SK-N-SH treated with all-trans-retinoic acid at 6 μM for 48 hours (cell line): ENCODE measurements at regions not wholly inside any gene's neighbourhood (a gene's known extent, or its start where the extent isn't known, plus 50 kb on each side); places are given as distances from the start of the nearest gene placed in this dataset.

Source experiments
- ATAC-seq: fragments of 200-7000 bp; cut with Tn5 transposase; 3 replicates; pipeline ENCODE4 v1.9.1; 2020; ENCODE audit warnings: mild to moderate bottlenecking, moderate library complexity
- ARNTL ChIP-seq: fragments of 450-650 bp; formaldehyde crosslinking; IDR thresholded peaks from 2 replicates; pipeline ENCODE4 v1.5.0; 2020; ENCODE audit warnings: low read depth, mild to moderate bottlenecking, moderate library complexity, borderline replicate concordance
- BACH2 ChIP-seq: fragments of 250-450 bp; sonication (Bioruptor Pico); IDR thresholded peaks from 2 replicates; pipeline ENCODE4 v1.9.0; 2021; ENCODE audit warnings: mild to moderate bottlenecking, borderline replicate concordance
- CREB5 ChIP-seq: fragments of 250-450 bp; sonication (Bioruptor Pico); IDR thresholded peaks from 2 replicates; pipeline ENCODE4 v1.5.1; 2020; ENCODE audit warnings: low read depth, mild to moderate bottlenecking, moderate library complexity
- CSRNP3 ChIP-seq: fragments of 250-450 bp; sonication (Bioruptor Pico); IDR thresholded peaks from 2 replicates; pipeline ENCODE4 v1.5.1; 2021; ENCODE audit warnings: mild to moderate bottlenecking, moderate library complexity
- ESRRG ChIP-seq: fragments of 250-450 bp; sonication (Bioruptor Pico); IDR thresholded peaks from 2 replicates; pipeline ENCODE4 v1.6.1; 2021; ENCODE audit warnings: mild to moderate bottlenecking
- GLIS3 ChIP-seq: fragments of 250-450 bp; sonication (Bioruptor Pico); IDR thresholded peaks from 2 replicates; pipeline ENCODE4 v1.5.0; 2020; ENCODE audit warnings: mild to moderate bottlenecking, moderate library complexity
- ISL1 ChIP-seq: fragments of 250-450 bp; sonication (Bioruptor Pico); IDR thresholded peaks from 2 replicates; pipeline ENCODE4 v2.1.2; 2022; ENCODE audit warnings: mild to moderate bottlenecking, moderate library complexity
- OSR1 ChIP-seq: fragments of 250-450 bp; sonication (Bioruptor Pico); IDR thresholded peaks from 2 replicates; pipeline ENCODE4 v1.8.0; 2022; ENCODE audit warnings: moderate library complexity, mild to moderate bottlenecking, inconsistent platforms
- POU6F1 ChIP-seq: fragments of 250-450 bp; sonication (Bioruptor Pico); IDR thresholded peaks from 2 replicates; pipeline ENCODE4 v1.8.0; 2021; ENCODE audit warnings: low read depth, mild to moderate bottlenecking, moderate library complexity, borderline replicate concordance
- PPARA ChIP-seq: fragments of 250-450 bp; sonication (Bioruptor Pico); IDR thresholded peaks from 2 replicates; pipeline ENCODE4 v1.5.0; 2020; ENCODE audit warnings: mild to moderate bottlenecking, borderline replicate concordance
- RARB ChIP-seq: fragments of 250-450 bp; sonication (Bioruptor Pico); IDR thresholded peaks from 2 replicates; pipeline ENCODE4 v1.8.0; 2021; ENCODE audit warnings: mild to moderate bottlenecking, moderate library complexity
- TCF4 ChIP-seq: fragments of 250-450 bp; sonication (Bioruptor Pico); IDR thresholded peaks from 2 replicates; pipeline ENCODE4 v1.8.0; 2021; ENCODE audit warnings: mild to moderate bottlenecking, moderate library complexity, borderline replicate concordance
- TOX ChIP-seq: fragments of 250-450 bp; sonication (Bioruptor Pico); IDR thresholded peaks from 2 replicates; pipeline ENCODE4 v1.8.0; 2021; ENCODE audit warnings: mild to moderate bottlenecking, moderate library complexity, borderline replicate concordance
- ZC3H10 ChIP-seq: fragments of 250-450 bp; sonication (Bioruptor Pico); IDR thresholded peaks from 2 replicates; pipeline ENCODE4 v1.5.1; 2021; ENCODE audit warnings: mild to moderate bottlenecking, moderate library complexity
- ZFP3 ChIP-seq: fragments of 250-450 bp; sonication (Bioruptor Pico); IDR thresholded peaks from 2 replicates; pipeline ENCODE4 v1.5.0; 2020; ENCODE audit warnings: mild to moderate bottlenecking, moderate library complexity
- ZFP30 ChIP-seq: fragments of 450-650 bp; formaldehyde crosslinking; IDR thresholded peaks from 2 replicates; pipeline ENCODE4 v1.5.0; 2022; ENCODE audit warnings: mild to moderate bottlenecking, moderate library complexity
- ZNF565 ChIP-seq: fragments of 450-650 bp; formaldehyde crosslinking; conservative IDR thresholded peaks from 2 replicates; pipeline ENCODE4 v1.5.0; 2020; ENCODE audit warnings: low read depth, mild to moderate bottlenecking, moderate library complexity
- ZNF8 ChIP-seq: fragments of 450-650 bp; formaldehyde crosslinking; IDR thresholded peaks from 2 replicates; pipeline ENCODE4 v1.5.0; 2020; ENCODE audit warnings: mild to moderate bottlenecking, moderate library complexity
- TF ChIP-seq, protein P1 (sequence below): fragments of 250-450 bp; sonication (Bioruptor Pico); IDR thresholded peaks from 2 replicates; pipeline ENCODE4 v1.8.0; 2020; ENCODE audit warnings: mild to moderate bottlenecking, moderate library complexity, borderline replicate concordance
- TF ChIP-seq, protein P2 (sequence below): fragments of 250-450 bp; sonication (Bioruptor Pico); IDR thresholded peaks from 2 replicates; pipeline ENCODE4 v1.5.0; 2020; ENCODE audit warnings: mild to moderate bottlenecking, moderate library complexity

DNA sequence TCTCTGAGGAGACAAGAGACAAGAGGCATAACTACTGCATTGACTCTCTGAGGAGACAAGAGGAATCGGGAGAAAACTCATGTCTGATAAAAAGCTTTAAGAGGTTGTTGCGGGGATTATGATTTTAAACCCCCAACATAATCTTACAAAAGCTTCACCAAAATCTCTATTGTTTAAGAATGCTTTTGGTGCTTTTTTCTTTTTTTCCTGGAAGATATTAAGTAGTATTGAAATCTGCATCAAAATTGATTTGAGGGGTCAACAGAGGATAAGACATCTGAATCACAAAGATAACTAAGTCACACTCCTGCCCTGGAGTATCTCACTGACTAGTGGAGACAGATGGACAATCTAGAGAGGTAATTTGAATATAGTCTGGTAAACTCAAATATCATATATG lies 115.6 kb upstream of the MROH9 start:
- ATAC-seq, result no peak
- TF ChIP-seq ZNF565 (CRISPR knock-in tag), result no peak
- no peak for TF ChIP-seq RARB (CRISPR knock-in tag)
- TF ChIP-seq ZFP3 (CRISPR knock-in tag), result no peak
- no peak for TF ChIP-seq TCF4 (CRISPR knock-in tag)
- TF ChIP-seq CREB5 (CRISPR knock-in tag), result no peak
- TF ChIP-seq ZC3H10 (CRISPR knock-in tag), result no peak
- TF ChIP-seq PPARA (CRISPR knock-in tag), result no peak
- TF ChIP-seq GLIS3, result no peak

DNA sequence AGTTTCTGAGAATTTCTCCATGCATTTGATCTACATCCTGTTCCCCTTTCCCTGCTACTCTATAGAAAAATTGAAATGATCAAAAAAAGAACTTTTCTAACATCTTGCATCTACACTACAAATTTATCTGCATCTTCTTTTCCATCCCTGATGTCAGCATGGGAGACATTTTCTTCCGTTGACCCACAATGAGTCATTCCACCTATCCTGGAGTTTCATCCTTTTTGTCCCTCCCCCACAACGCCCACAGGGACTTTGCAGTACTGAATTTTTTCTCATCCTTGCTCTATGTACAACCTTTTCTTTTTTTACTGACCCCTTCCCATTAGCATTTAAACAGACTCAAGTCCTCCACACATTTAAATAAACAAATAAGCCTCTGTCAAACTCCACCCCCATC lies 112.2 kb upstream of the MROH9 start:
- no peak for TF ChIP-seq RARB (CRISPR knock-in tag)
- no peak for TF ChIP-seq POU6F1 (CRISPR knock-in tag)
- TF ChIP-seq GLIS3, result no peak
- ATAC-seq, result 0 out of 3 replicates have a peak, but pooled peaks have one; percentile 14

DNA sequence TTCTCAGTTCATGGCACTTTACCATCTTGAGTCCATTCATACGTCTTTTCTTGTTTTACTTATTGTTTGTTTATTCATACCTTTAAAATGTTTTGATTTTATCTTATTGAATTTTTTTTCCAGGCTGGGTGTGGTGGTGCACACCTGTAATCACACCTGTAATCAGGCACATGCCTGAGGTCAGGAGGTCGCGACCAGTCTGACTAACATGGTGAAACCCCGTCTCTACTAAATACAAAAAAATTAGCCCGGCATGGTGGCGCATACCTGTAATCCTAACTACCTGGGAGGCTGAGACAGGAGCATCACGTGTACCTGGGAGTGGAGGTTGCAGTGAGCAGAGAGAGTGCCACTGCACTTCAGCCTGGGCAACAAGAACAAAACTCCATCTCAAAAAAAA lies 104.1 kb upstream of the MROH9 start:
- no peak for ATAC-seq
- TF ChIP-seq ESRRG (CRISPR knock-in tag) (no peak), CREB5 (CRISPR knock-in tag) (no peak), OSR1 (no peak), RARB (CRISPR knock-in tag) (no peak), ZC3H10 (CRISPR knock-in tag) (no peak), ZNF565 (CRISPR knock-in tag) (no peak), ZNF8 (CRISPR knock-in tag) (no peak), TCF4 (CRISPR knock-in tag) (no peak), POU6F1 (CRISPR knock-in tag) (no peak), ZFP3 (CRISPR knock-in tag) (no peak), CSRNP3 (no peak), ISL1 (CRISPR knock-in tag) (no peak), BACH2 (no peak), TOX (CRISPR knock-in tag) (no peak), ZFP30 (CRISPR knock-in tag) (no peak), ARNTL (CRISPR knock-in tag) (no peak)
- TF ChIP-seq, protein P1, sequence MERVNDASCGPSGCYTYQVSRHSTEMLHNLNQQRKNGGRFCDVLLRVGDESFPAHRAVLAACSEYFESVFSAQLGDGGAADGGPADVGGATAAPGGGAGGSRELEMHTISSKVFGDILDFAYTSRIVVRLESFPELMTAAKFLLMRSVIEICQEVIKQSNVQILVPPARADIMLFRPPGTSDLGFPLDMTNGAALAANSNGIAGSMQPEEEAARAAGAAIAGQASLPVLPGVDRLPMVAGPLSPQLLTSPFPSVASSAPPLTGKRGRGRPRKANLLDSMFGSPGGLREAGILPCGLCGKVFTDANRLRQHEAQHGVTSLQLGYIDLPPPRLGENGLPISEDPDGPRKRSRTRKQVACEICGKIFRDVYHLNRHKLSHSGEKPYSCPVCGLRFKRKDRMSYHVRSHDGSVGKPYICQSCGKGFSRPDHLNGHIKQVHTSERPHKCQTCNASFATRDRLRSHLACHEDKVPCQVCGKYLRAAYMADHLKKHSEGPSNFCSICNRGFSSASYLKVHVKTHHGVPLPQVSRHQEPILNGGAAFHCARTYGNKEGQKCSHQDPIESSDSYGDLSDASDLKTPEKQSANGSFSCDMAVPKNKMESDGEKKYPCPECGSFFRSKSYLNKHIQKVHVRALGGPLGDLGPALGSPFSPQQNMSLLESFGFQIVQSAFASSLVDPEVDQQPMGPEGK (CRISPR knock-in tag), result no peak
- TF ChIP-seq, protein P2, sequence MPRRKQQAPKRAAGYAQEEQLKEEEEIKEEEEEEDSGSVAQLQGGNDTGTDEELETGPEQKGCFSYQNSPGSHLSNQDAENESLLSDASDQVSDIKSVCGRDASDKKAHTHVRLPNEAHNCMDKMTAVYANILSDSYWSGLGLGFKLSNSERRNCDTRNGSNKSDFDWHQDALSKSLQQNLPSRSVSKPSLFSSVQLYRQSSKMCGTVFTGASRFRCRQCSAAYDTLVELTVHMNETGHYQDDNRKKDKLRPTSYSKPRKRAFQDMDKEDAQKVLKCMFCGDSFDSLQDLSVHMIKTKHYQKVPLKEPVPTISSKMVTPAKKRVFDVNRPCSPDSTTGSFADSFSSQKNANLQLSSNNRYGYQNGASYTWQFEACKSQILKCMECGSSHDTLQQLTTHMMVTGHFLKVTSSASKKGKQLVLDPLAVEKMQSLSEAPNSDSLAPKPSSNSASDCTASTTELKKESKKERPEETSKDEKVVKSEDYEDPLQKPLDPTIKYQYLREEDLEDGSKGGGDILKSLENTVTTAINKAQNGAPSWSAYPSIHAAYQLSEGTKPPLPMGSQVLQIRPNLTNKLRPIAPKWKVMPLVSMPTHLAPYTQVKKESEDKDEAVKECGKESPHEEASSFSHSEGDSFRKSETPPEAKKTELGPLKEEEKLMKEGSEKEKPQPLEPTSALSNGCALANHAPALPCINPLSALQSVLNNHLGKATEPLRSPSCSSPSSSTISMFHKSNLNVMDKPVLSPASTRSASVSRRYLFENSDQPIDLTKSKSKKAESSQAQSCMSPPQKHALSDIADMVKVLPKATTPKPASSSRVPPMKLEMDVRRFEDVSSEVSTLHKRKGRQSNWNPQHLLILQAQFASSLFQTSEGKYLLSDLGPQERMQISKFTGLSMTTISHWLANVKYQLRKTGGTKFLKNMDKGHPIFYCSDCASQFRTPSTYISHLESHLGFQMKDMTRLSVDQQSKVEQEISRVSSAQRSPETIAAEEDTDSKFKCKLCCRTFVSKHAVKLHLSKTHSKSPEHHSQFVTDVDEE, result no peak
